WTC11 (cell line): ENCODE measurements at regions not wholly inside any gene's neighbourhood (a gene's known extent, or its start where the extent isn't known, plus 50 kb on each side); places are given as distances from the start of the nearest gene placed in this dataset.

Source experiments
- ATAC-seq: fragments of 200-7000 bp; cut with Tn5 transposase; 2 replicates; pipeline ENCODE4 v1.10.0; 2021; ENCODE audit warnings: mild to moderate bottlenecking, moderate library complexity
- CTCF ChIA-PET: fragments of 300-600 bp; sonication (Branson Sonifier 250); formaldehyde crosslinking; loops from one replicate; lab custom pipeline; 2021; ENCODE audit warnings: antibody characterized with exemption; lab: Charles Lee
- POLR2A ChIA-PET: fragments of 350-600 bp; sonication (Branson Sonifier 250); formaldehyde crosslinking; loops from one replicate; lab custom pipeline; 2021; ENCODE audit warnings: antibody characterized with exemption; lab: Charles Lee
- DNase-seq: peaks from one replicate; pipeline ENCODE4 v3.0.0; 2021; ENCODE audit warnings: low spot score
- H3K27ac Mint-ChIP-seq: 2 replicates; pipeline ENCODE4 v1.8.0; 2021; ENCODE audit warnings: mixed read lengths
- H3K27me3 Mint-ChIP-seq: 2 replicates; pipeline ENCODE4 v1.8.0; 2021; ENCODE audit warnings: low read depth, mild to moderate bottlenecking, moderate library complexity, mixed read lengths
- H3K36me3 Mint-ChIP-seq: 2 replicates; pipeline ENCODE4 v1.8.0; 2021; ENCODE audit warnings: mixed read lengths
- H3K4me1 Mint-ChIP-seq: 2 replicates; pipeline ENCODE4 v1.8.0; 2022; ENCODE audit warnings: mixed read lengths
- H3K4me3 Mint-ChIP-seq: 2 replicates; pipeline ENCODE4 v1.8.0; 2021; ENCODE audit warnings: mild to moderate bottlenecking, moderate library complexity, mixed read lengths
- H3K9me3 Mint-ChIP-seq: 2 replicates; pipeline ENCODE4 v1.8.0; 2021; ENCODE audit warnings: mixed read lengths
- CBFB ChIP-seq: sonication (generic); formaldehyde crosslinking; IDR thresholded peaks from 2 replicates; pipeline ENCODE4 v1.8.1; 2022; ENCODE audit warnings: mild to moderate bottlenecking, low read depth, missing genetic modification reagents
- ELF4 ChIP-seq: sonication (generic); formaldehyde crosslinking; IDR thresholded peaks from 2 replicates; pipeline ENCODE4 v1.8.1; 2022; ENCODE audit warnings: low read depth, mild to moderate bottlenecking, moderate library complexity, missing genetic modification reagents
- ESRRA ChIP-seq: sonication (generic); formaldehyde crosslinking; IDR thresholded peaks from 2 replicates; pipeline ENCODE4 v1.8.1; 2022; ENCODE audit warnings: mild to moderate bottlenecking, missing genetic modification reagents, borderline replicate concordance
- FOXJ3 ChIP-seq: sonication (generic); formaldehyde crosslinking; IDR thresholded peaks from 2 replicates; pipeline ENCODE4 v1.9.0; 2021; ENCODE audit warnings: missing genetic modification reagents, mild to moderate bottlenecking, borderline replicate concordance
- FOXP1 ChIP-seq: sonication (generic); formaldehyde crosslinking; IDR thresholded peaks from 2 replicates; pipeline ENCODE4 v1.8.0; 2022; ENCODE audit warnings: missing genetic modification reagents, mild to moderate bottlenecking, moderate library complexity, borderline replicate concordance
- JAZF1 ChIP-seq: fragments of 250-450 bp; sonication (Bioruptor Pico); IDR thresholded peaks from 2 replicates; pipeline ENCODE4 v1.9.0; 2021; ENCODE audit warnings: moderate library complexity, mild to moderate bottlenecking, inconsistent platforms
- NR3C1 ChIP-seq: sonication (generic); formaldehyde crosslinking; conservative IDR thresholded peaks from 2 replicates; pipeline ENCODE4 v1.8.1; 2023; ENCODE audit warnings: low read depth, mild to moderate bottlenecking, missing genetic modification reagents
- PRRX2 ChIP-seq: fragments of 250-450 bp; sonication (Bioruptor Pico); IDR thresholded peaks from 2 replicates; pipeline ENCODE4 v1.8.0; 2021; ENCODE audit warnings: mild to moderate bottlenecking
- SOX15 ChIP-seq: fragments of 250-450 bp; sonication (Bioruptor Pico); IDR thresholded peaks from 2 replicates; pipeline ENCODE4 v1.9.0; 2021; ENCODE audit warnings: mild to moderate bottlenecking
- TP53 ChIP-seq: sonication (generic); formaldehyde crosslinking; IDR thresholded peaks from 2 replicates; pipeline ENCODE4 v1.8.1; 2023; ENCODE audit warnings: mild to moderate bottlenecking, missing genetic modification reagents
- USF2 ChIP-seq: sonication (generic); formaldehyde crosslinking; IDR thresholded peaks from 2 replicates; pipeline ENCODE4 v1.8.1; 2023; ENCODE audit warnings: mild to moderate bottlenecking, missing genetic modification reagents, moderate library complexity
- ZBTB21 ChIP-seq: sonication (generic); formaldehyde crosslinking; IDR thresholded peaks from 2 replicates; pipeline ENCODE4 v1.8.1; 2023; ENCODE audit warnings: mild to moderate bottlenecking, missing genetic modification reagents, borderline replicate concordance
- ZNF121 ChIP-seq: sonication (generic); formaldehyde crosslinking; IDR thresholded peaks from 2 replicates; pipeline ENCODE4 v1.8.0; 2023; ENCODE audit warnings: missing genetic modification reagents
- ZNF317 ChIP-seq: sonication (generic); formaldehyde crosslinking; IDR thresholded peaks from 2 replicates; pipeline ENCODE4 v1.8.1; 2023; ENCODE audit warnings: low read depth, mild to moderate bottlenecking, moderate library complexity, missing genetic modification reagents, borderline replicate concordance
- ZNF425 ChIP-seq: fragments of 250-450 bp; sonication (Bioruptor Pico); conservative IDR thresholded peaks from 2 replicates; pipeline ENCODE4 v1.9.0; 2021; ENCODE audit warnings: mild to moderate bottlenecking
- ZNF512 ChIP-seq: sonication (generic); formaldehyde crosslinking; IDR thresholded peaks from 2 replicates; pipeline ENCODE4 v1.8.1; 2022; ENCODE audit warnings: missing genetic modification reagents, borderline replicate concordance
- ZNF532 ChIP-seq: fragments of 250-450 bp; sonication (Bioruptor Pico); IDR thresholded peaks from 2 replicates; pipeline ENCODE4 v1.9.0; 2021; ENCODE audit warnings: mild to moderate bottlenecking, borderline replicate concordance

- TF ChIP-seq PRRX2 (CRISPR knock-in tag), result no peak
These were observed 110.7 kb upstream of the APCDD1 start (continued) for GRCh38 chr18:10343778-10344177.

- ATAC-seq, result no peak
- Mint-ChIP-seq H3K9me3 (no peaks in the 10 kb centered on the region), H3K4me1 (no peaks in the 10 kb centered on the region), H3K4me3 (no peak overlapping the region), H3K36me3 (no peaks in the 10 kb centered on the region), H3K27ac (no peak overlapping the region), H3K27me3 (no peaks in the 10 kb centered on the region)
- POLR2A ChIA-PET, result no interaction called here
- no peak for TF ChIP-seq ZNF512
- no peak for TF ChIP-seq ZBTB21
- no peak for TF ChIP-seq FOXP1 (CRISPR knock-in tag)
- TF ChIP-seq CBFB (CRISPR knock-in tag), result no peak
- no peak for TF ChIP-seq FOXJ3 (CRISPR knock-in tag)
- TF ChIP-seq ZNF317, result no peak
- no peak for TF ChIP-seq ZNF425 (CRISPR knock-in tag)
- TF ChIP-seq ESRRA (CRISPR knock-in tag), result no peak
- TF ChIP-seq SOX15 (CRISPR knock-in tag), result no peak
- TF ChIP-seq JAZF1 (CRISPR knock-in tag), result no peak
- no peak for TF ChIP-seq USF2 (CRISPR knock-in tag)
- no peak for TF ChIP-seq NR3C1
- DNase-seq, result no peak
- CTCF ChIA-PET, result no interaction called here
These were observed 107.6 kb upstream of the APCDD1 start for GRCh38 chr18:10346749-10347415.

GRCh38 chr18:10349561-10349960 is 104.9 kb upstream of the APCDD1 start:
- Mint-ChIP-seq H3K36me3 (no peaks in the 10 kb centered on the region), H3K27ac (no peak overlapping the region), H3K4me3 (no peak overlapping the region), H3K9me3 (no peaks in the 10 kb centered on the region), H3K27me3 (no peaks in the 10 kb centered on the region; the same call in 1 of the 2 replicates), H3K4me1 (peaks cover 6% of the 10 kb centered on the region; the same call in 1 of the 2 replicates)
- TF ChIP-seq ZNF317 (no peak), ZNF512 (no peak), ZNF121 (no peak), ELF4 (CRISPR knock-in tag) (no peak), ZNF532 (CRISPR knock-in tag) (no peak), TP53 (no peak)
- CTCF ChIA-PET, result no interaction called here
- DNase-seq (no peak), ATAC-seq (no peak)
- POLR2A ChIA-PET, result no interaction called here
